Right lobe of liver (tissue), 6 donors: ENCODE measurements at regions not wholly inside any gene's neighbourhood (a gene's known extent, or its start where the extent isn't known, plus 50 kb on each side); places are given as distances from the start of the nearest gene placed in this dataset.

Source experiments
- ATAC-seq, 4 donors: fragments of 200-7000 bp; cut with Tn5 transposase; one replicate each; pipeline ENCODE4 v1.9.1; 2020; ENCODE audit warnings: mild to moderate bottlenecking in 4 of 4, moderate library complexity in 4 of 4
- DNase-seq, 3 donors: peaks; one replicate each; pipeline ENCODE4 v3.0.0-alpha.2; 2020
- H3K27ac ChIP-seq, 3 donors: fragments of 200-600 bp; one replicate each; pipeline ENCODE4 v1.8.0; 2022
- H3K27me3 ChIP-seq, 2 donors: fragments of 200-600 bp; one replicate each; pipeline ENCODE4 v1.8.0; 2022
- H3K36me3 ChIP-seq, 4 donors: fragments of 200-600 bp; sonication (generic) in 1 of 4; one replicate each; pipeline versions ENCODE4 v1.5.1 to v1.8.0; 2017 to 2022; ENCODE audit warnings: control low read depth in 1 of 4
- H3K4me1 ChIP-seq, 4 donors: fragments of 200-600 bp; sonication (generic) in 1 of 4; one replicate each; pipeline versions ENCODE4 v1.5.1 to v1.8.0; 2017 to 2022; ENCODE audit warnings: control low read depth in 1 of 4
- H3K4me3 ChIP-seq, 3 donors: fragments of 200-600 bp; one replicate each; pipeline ENCODE4 v1.8.0; 2022
- H3K9me3 ChIP-seq, 4 donors: fragments of 200-600 bp; sonication (generic) in 1 of 4; one replicate each; pipeline versions ENCODE4 v1.5.1 to v1.8.0; 2017 to 2022; ENCODE audit warnings: control low read depth in 1 of 4
- CTCF ChIP-seq, 4 donors: fragments of 200-600 bp in 3 of 4; fragments of 450-650 bp in 1 of 4; IDR thresholded peaks; one replicate each; pipeline versions ENCODE4 v1.5.1 to v1.8.0; 2016 to 2022; ENCODE audit warnings: antibody characterized with exemption in 4 of 4, mild to moderate bottlenecking in 2 of 4
- POLR2A ChIP-seq: fragments of 450-650 bp; IDR thresholded peaks from one replicate; pipeline ENCODE4 v1.6.1; 2017; ENCODE audit warnings: antibody characterized with exemption, mild to moderate bottlenecking
- WGBS: methylation state at CpG from one replicate; pipeline ENCODE4 v1.1.6; 2018; ENCODE audit warnings: low coverage, low lambda C conversion rate; ENCODE audit not compliant: insufficient coverage; ENCODE audit errors: missing lambda C conversion rate; 5-methylcytosine and 5-hydroxymethylcytosine counted together
- intact Hi-C, 2 donors: fragments of 100-400 bp; cut with DNase I; formaldehyde crosslinking; loops; one replicate each; pipeline versions ENCODE4 v1.11.2 to v1.14.1; 2022
- donor health status: DM: no; HTN: yes; CAD: no.
- donor health status: DM: no; HTN: no; CAD: no.
- donor health status: DM: no; HTN: no; CAD: no.
- donor health status: DM: no; HTN: yes; CAD: no.
- donor health status: DM: no; HTN: yes; CAD: no.

- Histone ChIP-seq H3K27ac (no peak overlapping the region), H3K27me3 (no peaks in the 10 kb centered on the region), H3K36me3 (no peaks in the 10 kb centered on the region), H3K4me1 (peaks cover 0 to 4% (median 2%) of the 10 kb centered on the region in 4 donors), H3K9me3 (no peaks in the 10 kb centered on the region), H3K4me3 (no peak overlapping the region)
- TF ChIP-seq CTCF (IDR thresholded peaks at IDR 0.05), result no peak
- no peak for TF ChIP-seq POLR2A
- WGBS, result 28% methylated on average over 3 of the region's 6 CpGs
- intact Hi-C loops, result no loop called here
- ATAC-seq (no peak), DNase-seq (no peak)
These were observed 254.5 kb upstream of the RNF32 start for GRCh38 chr7:156386097-156386496.

- intact Hi-C loops, result no loop called here
- WGBS, result 90% methylated on average over 8 of the region's 14 CpGs
- H3K4me3 ChIP-seq, result no peak overlapping the region
- H3K27me3 ChIP-seq, result no peaks in the 10 kb centered on the region
- no peak overlapping the region for H3K27ac ChIP-seq
- no peaks in the 10 kb centered on the region for H3K36me3 ChIP-seq
- H3K4me1 ChIP-seq, result peaks cover 0 to 15% (median 6%) of the 10 kb centered on the region in 4 donors
- no peaks in the 10 kb centered on the region for H3K9me3 ChIP-seq
- TF ChIP-seq CTCF (IDR thresholded peaks at IDR 0.05), result no peak
- TF ChIP-seq POLR2A, result no peak
- no peak for ATAC-seq
- DNase-seq, result no peak
These were observed 255.9 kb upstream of the RNF32 start for GRCh38 chr7:156384706-156385105.

- Histone ChIP-seq H3K4me1 (peaks cover 0 to 23% (median 11%) of the 10 kb centered on the region in 4 donors), H3K27ac (no peak overlapping the region), H3K4me3 (no peak overlapping the region), H3K9me3 (no peaks in the 10 kb centered on the region), H3K36me3 (no peaks in the 10 kb centered on the region), H3K27me3 (no peaks in the 10 kb centered on the region)
- TF ChIP-seq CTCF (IDR thresholded peaks at IDR 0.05) (no peak), POLR2A (no peak)
- DNase-seq (no peak), ATAC-seq (no peak)
- WGBS, result 69% methylated on average over 4 of the region's 4 CpGs
- intact Hi-C loops, result no loop called here
These were observed 257.0 kb upstream of the RNF32 start for GRCh38 chr7:156383526-156383925.

- Histone ChIP-seq H3K9me3 (no peaks in the 10 kb centered on the region), H3K4me1 (peaks cover 0 to 26% (median 11%) of the 10 kb centered on the region in 4 donors), H3K27ac (peak overlapping the region in 2 of 3 donors; percentile 48 to 83), H3K4me3 (peak overlapping the region in 1 of 3 donors; percentile 28), H3K27me3 (no peaks in the 10 kb centered on the region), H3K36me3 (no peaks in the 10 kb centered on the region)
- DNase-seq, result peak in 1 of 3 donors; percentile 86
- peak; percentile 73 to 86 (median 82) for ATAC-seq
- no peak for TF ChIP-seq CTCF (IDR thresholded peaks at IDR 0.05)
- no peak for TF ChIP-seq POLR2A
- 16% methylated on average over 4 of the region's 4 CpGs for WGBS
- intact Hi-C loops, result no loop called here
These were observed 260.3 kb upstream of the RNF32 start for GRCh38 chr7:156380261-156380660.
